ENCODE measurements at regions not wholly inside any gene's neighbourhood (a gene's known extent, or its start where the extent isn't known, plus 50 kb on each side); places are given as distances from the start of the nearest gene placed in this dataset.

GRCh38 chr22:49411236-49411635, 416.4 kb downstream of the BRD1 start:
- ChIA-PET CTCF (ENCODE audit: low intra/inter-chr PET ratio, low total read pairs) (no interaction called here), POLR2A (no interaction called here)
- Histone ChIP-seq H3K79me2 (ENCODE audit: insufficient read depth, low read length) (no peaks in the 10 kb centered on the region), H3K9me3 (ENCODE audit: low read length) (no peaks in the 10 kb centered on the region), H3K27me3 (ENCODE audit: control insufficient read depth in 1 of 2, insufficient read depth in 2 of 2, low read length in 2 of 2) (peaks cover 2 to 38% of the 10 kb centered on the region in 2 experiments; a peak in 3 of 5 replicates), H3K9ac (ENCODE audit: insufficient read depth, low read depth, low read length) (no peak overlapping the region), H3K4me1 (ENCODE audit: insufficient read depth, low read length) (no peaks in the 10 kb centered on the region), H3K4me3 (replicated peaks in 1 of 3; ENCODE audit: insufficient read depth in 1 of 3, low read depth in 2 of 3, low read length in 3 of 3) (no peak overlapping the region), H2AFZ (ENCODE audit: low read length) (no peak overlapping the region), H3K27ac (ENCODE audit: extremely low read length, insufficient read depth, low read length) (no peak overlapping the region), H3K36me3 (replicated peaks in 1 of 2; ENCODE audit: control insufficient read depth in 1 of 2, insufficient read depth in 2 of 2, low read length in 2 of 2) (no peaks in the 10 kb centered on the region), H3K4me2 (ENCODE audit: low read depth, low read length) (no peak overlapping the region), H4K20me1 (ENCODE audit: insufficient read depth, low read length) (no peaks in the 10 kb centered on the region)
- WGBS (ENCODE audit: low lambda C conversion rate): 42% methylated on average over 6 of the region's 6 CpGs
- no peak for DNase-seq (ENCODE audit: low spot score)
- in situ Hi-C loops (cut with HindIII; ENCODE audit: extremely low pct_ligation_motif_present, low pct_unique_long_range_greater_than_20kb): no loop called here
- FAIRE-seq: no peak
- TF ChIP-seq ZMYM2 (CRISPR knock-in tag; IDR thresholded peaks at IDR 0.05) (no peak), ZBTB4 (CRISPR knock-in tag; IDR thresholded peaks at IDR 0.05; ENCODE audit: borderline replicate concordance) (no peak), SP1 (IDR thresholded peaks at IDR 0.05) (no peak), SP1 (CRISPR knock-in tag; IDR thresholded peaks at IDR 0.05) (no peak), GPN1 (CRISPR knock-in tag; IDR thresholded peaks at IDR 0.05; ENCODE audit: borderline replicate concordance) (no peak), EED (CRISPR knock-in tag; IDR thresholded peaks at IDR 0.05) (no peak), SP2 (CRISPR knock-in tag; IDR thresholded peaks at IDR 0.05) (no peak), ZNF644 (CRISPR knock-in tag; IDR thresholded peaks at IDR 0.05; ENCODE audit: low read depth) (no peak), ZSCAN31 (CRISPR knock-in tag; IDR thresholded peaks at IDR 0.05; ENCODE audit: low read depth) (no peak), RELA (CRISPR knock-in tag; IDR thresholded peaks at IDR 0.05) (no peak), FOSL2 (CRISPR knock-in tag; IDR thresholded peaks at IDR 0.05) (no peak), ZNF546 (CRISPR knock-in tag; conservative IDR thresholded peaks at IDR 0.05) (no peak), REXO4 (CRISPR knock-in tag; IDR thresholded peaks at IDR 0.05; ENCODE audit: borderline replicate concordance) (no peak), NFE2L2 (IDR thresholded peaks at IDR 0.05; ENCODE audit: low read length) (no peak), RBM39 (IDR thresholded peaks at IDR 0.05; ENCODE audit: low read depth, low read length, poor library complexity, severe bottlenecking) (no peak), NAIF1 (CRISPR knock-in tag; IDR thresholded peaks at IDR 0.05; ENCODE audit: borderline replicate concordance) (no peak), MATR3 (CRISPR knock-in tag; IDR thresholded peaks at IDR 0.05) (no peak), PHF20 (CRISPR knock-in tag; IDR thresholded peaks at IDR 0.05) (no peak), KDM3A (CRISPR knock-in tag; IDR thresholded peaks at IDR 0.05; ENCODE audit: low read depth) (no peak), ZNF816 (CRISPR knock-in tag; IDR thresholded peaks at IDR 0.05; ENCODE audit: borderline replicate concordance) (no peak), ZNF501 (CRISPR knock-in tag; IDR thresholded peaks at IDR 0.05) (no peak)
- BruUV-seq (replicated peaks): no TSS peak
- no peak for ATAC-seq
- intact Hi-C loops (cut with micrococcal nuclease; ENCODE audit: unreplicated experiment): no loop called here

Data from HepG2 (cell line).